GM18508 (cell line): ENCODE measurements at regions not wholly inside any gene's neighbourhood (a gene's known extent, or its start where the extent isn't known, plus 50 kb on each side); places are given as distances from the start of the nearest gene placed in this dataset.

Experiments used
- ATAC-seq: cut with Tn5 transposase; IDR thresholded peaks from one replicate; pipeline ENCODE4 v1.9.1; 2021; ENCODE audit warnings: moderate number of reproducible peaks; ENCODE audit not compliant: insufficient read depth, unreplicated experiment

DNA sequence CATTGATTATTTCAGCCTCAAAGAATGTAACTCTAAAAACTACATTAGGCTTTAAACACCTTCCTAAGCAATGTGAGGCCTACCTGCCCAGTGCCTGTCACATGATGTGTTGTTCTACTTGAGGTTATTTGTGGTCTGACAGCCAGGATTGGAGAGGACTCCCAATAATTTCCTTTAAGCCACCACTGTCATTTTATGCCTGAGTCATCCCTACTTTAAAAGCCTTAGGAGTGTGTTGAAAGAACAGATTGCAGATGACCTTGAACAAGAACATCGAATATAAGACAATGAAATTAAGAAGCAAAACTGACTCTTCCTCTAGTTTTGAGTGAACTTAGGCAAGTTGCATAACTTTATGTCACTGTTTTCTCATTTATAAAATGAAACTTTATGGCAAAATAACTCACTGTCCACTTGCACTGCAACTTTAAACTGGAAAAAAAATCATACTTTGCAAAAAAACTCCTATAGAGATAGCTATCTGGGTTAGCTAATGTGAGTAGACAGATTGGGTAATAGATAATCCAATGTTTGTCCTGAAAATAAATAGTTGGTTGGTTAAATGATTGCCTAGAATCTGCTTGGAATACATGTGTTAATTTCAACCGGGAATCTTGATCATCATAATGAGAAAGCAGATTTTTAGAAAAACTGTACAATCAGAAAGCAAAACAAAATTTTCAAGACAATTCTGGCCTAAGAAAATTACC lies 361.2 kb downstream of the SUCLA2 start:
- no peak for ATAC-seq

DNA sequence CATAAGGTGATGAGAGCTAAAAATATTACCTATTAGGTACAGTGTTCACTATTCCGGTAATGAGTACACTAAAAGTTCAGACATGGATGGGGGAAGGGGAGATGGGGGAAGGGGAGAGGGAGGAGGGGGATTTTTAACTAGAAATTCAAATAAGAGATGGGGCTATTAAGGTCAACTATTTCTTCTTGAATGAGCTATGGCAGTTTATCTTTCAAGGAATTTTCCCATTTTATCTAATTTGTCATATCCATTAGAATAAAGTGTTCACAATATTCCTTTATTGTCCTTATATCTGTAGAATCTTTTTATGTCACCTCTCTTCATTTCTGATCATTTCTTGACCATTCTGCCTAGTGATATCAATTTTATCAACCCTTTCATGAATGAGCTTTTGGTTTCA lies 362.4 kb downstream of the SUCLA2 start:
- ATAC-seq = no peak

GRCh38 chr13:47632311-47632710 lies 368.8 kb downstream of the SUCLA2 start:
- no peak for ATAC-seq

GRCh38 chr13:47628666-47629065 lies 372.4 kb downstream of the SUCLA2 start:
- no peak for ATAC-seq

DNA sequence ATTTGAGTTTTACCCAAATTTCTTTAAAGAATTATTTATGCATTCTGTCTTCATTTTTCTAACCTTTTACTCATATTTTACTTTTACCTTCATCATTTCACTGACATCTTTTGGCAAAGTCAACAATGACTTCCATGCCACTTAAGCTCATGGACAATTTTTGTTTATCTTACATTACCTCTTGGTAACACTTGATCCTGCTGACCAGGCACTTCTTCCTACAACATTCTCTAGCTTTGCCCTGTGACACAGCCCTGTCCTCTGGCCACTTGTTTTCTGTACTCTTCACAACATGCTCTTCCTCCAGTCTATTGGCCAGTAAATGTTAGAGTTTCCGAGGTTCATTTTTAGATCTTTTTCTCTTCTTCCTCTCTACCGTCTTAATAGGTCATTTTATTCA lies 377.2 kb downstream of the SUCLA2 start:
- ATAC-seq = no peak

GRCh38 chr13:47621931-47622330 lies 379.1 kb downstream of the SUCLA2 start:
- ATAC-seq = no peak

DNA sequence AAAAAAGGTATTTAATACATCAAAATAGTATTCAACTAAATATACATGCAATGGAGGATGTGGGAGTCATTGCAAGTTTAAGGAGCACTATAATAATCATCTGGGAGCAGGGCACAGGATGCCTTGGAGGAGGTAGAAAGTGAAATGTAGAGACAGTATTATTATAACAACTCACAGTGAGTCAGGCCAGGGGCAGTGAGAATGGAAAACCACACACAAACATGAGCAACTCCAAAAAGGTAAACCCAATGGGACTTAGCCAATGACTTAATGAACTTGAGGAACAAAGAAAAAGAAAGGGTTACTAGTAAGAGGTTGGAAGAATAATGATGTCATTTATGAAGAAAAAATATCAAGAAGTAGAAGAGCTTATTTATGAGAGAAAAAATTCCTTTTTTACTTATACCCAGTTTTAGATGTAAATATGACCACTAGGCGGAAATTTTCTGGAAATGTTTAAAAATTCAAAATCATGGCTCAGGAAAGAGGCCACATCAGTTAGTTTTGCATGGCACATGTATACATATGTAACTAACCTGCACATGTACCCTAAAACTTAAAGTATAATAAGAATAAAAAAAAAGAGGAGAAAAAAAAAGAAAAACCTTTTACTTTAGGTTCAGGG lies 389.3 kb downstream of the SUCLA2 start:
- no peak for ATAC-seq

- ATAC-seq = no peak
Observed at GRCh38 chr13:47610687-47611086, 390.4 kb downstream of the SUCLA2 start.

DNA sequence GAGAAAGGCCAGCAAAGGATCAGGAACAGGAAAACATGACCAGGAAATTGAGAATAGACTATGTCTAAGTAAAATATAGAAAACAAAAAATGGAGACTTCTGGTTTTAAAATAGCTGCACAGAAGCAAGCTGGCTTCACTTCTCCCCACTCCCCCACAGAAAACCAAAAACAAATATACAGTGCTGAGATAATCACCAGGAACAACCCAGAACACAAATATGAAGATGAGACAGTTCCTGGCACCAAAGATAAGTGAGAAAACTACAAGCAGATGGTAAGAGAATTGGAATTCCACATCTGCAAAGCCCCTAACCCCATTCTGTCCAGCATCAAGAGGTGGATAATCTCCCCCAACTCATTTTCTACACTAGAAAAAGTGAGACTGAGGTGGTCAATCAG lies 397.7 kb downstream of the SUCLA2 start:
- ATAC-seq = no peak

DNA sequence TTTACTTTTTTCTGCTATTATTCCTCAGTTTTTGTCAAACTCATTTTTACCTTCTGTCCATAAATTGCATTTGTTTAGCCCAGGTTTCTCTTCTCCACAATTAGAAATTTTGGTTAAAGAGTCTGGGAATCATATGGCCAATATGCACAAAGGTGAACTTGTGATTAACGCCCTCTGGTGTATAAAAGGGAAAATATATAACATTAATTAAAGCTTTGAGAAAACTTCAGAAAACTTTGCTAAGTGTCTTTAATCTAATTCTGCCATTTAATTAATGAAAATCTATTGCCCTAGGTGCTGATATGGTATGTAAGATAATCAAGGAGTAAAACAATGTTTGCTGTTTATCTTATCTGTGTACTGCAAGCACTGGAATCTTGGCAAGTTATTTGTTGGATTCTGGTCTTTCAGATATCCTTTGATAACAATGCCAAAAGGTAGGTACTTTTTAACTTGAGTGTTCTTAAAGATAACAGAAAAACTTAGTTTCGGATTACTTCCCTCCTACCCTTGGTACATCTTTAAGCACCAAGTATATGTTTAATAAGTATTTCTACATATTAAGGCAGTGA lies 402.6 kb downstream of the SUCLA2 start:
- no peak for ATAC-seq

- no peak for ATAC-seq
Observed at GRCh38 chr13:47594833-47595232, 406.2 kb downstream of the SUCLA2 start.

- ATAC-seq = no peak
Observed at GRCh38 chr13:47592256-47592655, 408.8 kb downstream of the SUCLA2 start.

- no peak for ATAC-seq
Observed at GRCh38 chr13:47588676-47589075, 412.4 kb downstream of the SUCLA2 start.

DNA sequence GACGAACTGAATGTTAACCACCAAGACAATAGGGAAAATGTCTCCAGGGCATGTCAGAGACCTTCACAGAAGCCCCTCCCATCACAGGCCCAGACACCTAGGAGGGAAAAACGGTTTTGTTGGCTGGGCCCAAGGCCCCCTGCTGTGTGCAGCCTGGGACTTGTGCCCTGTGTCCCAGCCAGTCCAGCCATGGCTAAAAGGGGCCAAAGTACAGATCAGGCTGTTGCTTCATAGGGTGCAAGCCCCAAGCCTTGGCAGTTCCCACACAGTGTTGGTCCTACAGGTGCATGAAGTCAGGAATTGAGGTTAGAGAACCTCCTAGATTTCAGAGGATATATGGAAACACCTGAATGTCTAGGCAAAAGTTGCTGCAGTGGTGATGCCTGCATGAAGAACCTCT lies 428.7 kb downstream of the SUCLA2 start:
- ATAC-seq = no peak

- no peak for ATAC-seq
Observed at GRCh38 chr13:47564041-47564440, 437.0 kb downstream of the SUCLA2 start.

GRCh38 chr13:47556703-47557102 lies 444.4 kb downstream of the SUCLA2 start:
- ATAC-seq = no peak

- ATAC-seq = no peak
Observed at GRCh38 chr13:47555235-47555634, 445.8 kb downstream of the SUCLA2 start.

GRCh38 chr13:47553329-47553977 lies 447.6 kb downstream of the SUCLA2 start:
- ATAC-seq = no peak

GRCh38 chr13:47549219-47549752 lies 451.8 kb downstream of the SUCLA2 start:
- no peak for ATAC-seq

- no peak for ATAC-seq
Observed at GRCh38 chr13:47548294-47548840, 452.7 kb downstream of the SUCLA2 start.
